ENCODE measurements at regions not wholly inside any gene's neighbourhood (a gene's known extent, or its start where the extent isn't known, plus 50 kb on each side); places are given as distances from the start of the nearest gene placed in this dataset.

GRCh38 chr7:20513897-20514296 is 101.6 kb upstream of the ABCB5 start:
- TF ChIP-seq, protein P1, sequence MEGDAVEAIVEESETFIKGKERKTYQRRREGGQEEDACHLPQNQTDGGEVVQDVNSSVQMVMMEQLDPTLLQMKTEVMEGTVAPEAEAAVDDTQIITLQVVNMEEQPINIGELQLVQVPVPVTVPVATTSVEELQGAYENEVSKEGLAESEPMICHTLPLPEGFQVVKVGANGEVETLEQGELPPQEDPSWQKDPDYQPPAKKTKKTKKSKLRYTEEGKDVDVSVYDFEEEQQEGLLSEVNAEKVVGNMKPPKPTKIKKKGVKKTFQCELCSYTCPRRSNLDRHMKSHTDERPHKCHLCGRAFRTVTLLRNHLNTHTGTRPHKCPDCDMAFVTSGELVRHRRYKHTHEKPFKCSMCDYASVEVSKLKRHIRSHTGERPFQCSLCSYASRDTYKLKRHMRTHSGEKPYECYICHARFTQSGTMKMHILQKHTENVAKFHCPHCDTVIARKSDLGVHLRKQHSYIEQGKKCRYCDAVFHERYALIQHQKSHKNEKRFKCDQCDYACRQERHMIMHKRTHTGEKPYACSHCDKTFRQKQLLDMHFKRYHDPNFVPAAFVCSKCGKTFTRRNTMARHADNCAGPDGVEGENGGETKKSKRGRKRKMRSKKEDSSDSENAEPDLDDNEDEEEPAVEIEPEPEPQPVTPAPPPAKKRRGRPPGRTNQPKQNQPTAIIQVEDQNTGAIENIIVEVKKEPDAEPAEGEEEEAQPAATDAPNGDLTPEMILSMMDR (IDR thresholded peaks at IDR 0.05) = no peak
- TF ChIP-seq POLR2A (IDR thresholded peaks at IDR 0.05) = no peak
